NCI-H146 (cell line): ENCODE measurements at regions not wholly inside any gene's neighbourhood (a gene's known extent, or its start where the extent isn't known, plus 50 kb on each side); places are given as distances from the start of the nearest gene placed in this dataset.
"Not testable (repeated sequence)": the region's sequence is repeated elsewhere in the genome, so short reads cannot be mapped to it uniquely, and the experiment has no call there.

Experiments used
- DNase-seq: peaks from one replicate; lab custom pipeline; 2025; lab: John Stamatoyannopoulos, UW

DNA sequence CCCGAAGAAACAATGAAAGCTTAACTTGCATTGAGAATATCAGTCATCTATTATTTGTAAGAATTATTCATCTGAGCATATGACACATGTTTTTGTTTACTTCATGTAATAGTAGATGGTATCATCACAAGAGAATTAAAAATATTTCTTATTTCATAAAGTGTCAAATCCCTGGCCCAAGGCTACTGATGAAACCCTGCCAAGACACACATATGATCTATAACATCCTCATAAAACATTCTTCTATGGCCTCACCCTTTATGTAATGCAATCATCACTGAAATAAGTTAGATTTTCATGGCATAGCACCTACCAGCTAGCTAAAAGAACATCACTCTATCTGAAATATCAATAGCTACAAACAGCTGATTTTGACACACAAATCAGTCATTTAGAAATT lies 385.6 kb upstream of the PHF14 start:
- no peak for DNase-seq

- no peak for DNase-seq
Observed at GRCh38 chr7:10592604-10593003, 381.1 kb upstream of the PHF14 start.

- DNase-seq = no peak
Observed at GRCh38 chr7:10593080-10593479, 380.6 kb upstream of the PHF14 start.

DNA sequence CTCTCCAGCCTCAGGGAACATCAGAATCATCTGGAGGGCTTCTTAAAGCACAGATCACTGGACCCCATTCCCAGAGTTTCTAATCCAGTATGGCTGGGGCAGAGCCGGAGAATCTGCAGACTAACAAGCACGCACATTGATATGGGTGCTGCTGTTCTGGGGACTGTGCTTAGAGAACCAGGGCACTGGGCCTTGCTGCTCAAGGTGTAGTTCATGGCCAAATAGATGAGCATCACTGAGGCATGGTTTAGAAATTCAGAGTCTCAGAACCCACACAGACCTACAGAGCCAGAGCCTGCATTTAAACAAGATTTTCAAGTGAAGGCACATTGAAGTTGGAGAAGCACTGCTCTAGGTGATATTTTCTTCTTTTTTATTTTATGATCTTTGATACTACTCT lies 376.8 kb upstream of the PHF14 start:
- no peak for DNase-seq

DNA sequence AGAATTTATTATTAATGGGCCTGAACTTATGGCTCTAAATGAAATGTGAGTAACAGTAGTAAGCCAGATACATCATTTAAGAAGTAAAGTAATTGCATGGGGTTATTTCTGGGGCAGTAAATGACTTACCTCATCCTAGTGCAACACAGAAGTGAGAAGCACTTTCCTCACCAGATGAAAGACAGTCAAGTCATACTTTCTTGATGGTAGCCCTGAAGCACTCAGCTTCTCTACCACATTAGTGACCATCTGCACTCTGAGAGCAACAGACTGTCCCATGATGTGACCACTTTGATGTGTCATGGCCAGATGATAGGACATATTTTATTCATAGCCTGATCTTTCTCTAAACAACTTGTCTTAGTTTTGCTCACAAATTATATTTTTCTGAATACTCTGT lies 369.5 kb upstream of the PHF14 start:
- no peak for DNase-seq

- DNase-seq = no peak
Observed at GRCh38 chr7:10612950-10613349, 360.7 kb upstream of the PHF14 start.

GRCh38 chr7:10618953-10619352 lies 354.7 kb upstream of the PHF14 start:
- no peak for DNase-seq

DNA sequence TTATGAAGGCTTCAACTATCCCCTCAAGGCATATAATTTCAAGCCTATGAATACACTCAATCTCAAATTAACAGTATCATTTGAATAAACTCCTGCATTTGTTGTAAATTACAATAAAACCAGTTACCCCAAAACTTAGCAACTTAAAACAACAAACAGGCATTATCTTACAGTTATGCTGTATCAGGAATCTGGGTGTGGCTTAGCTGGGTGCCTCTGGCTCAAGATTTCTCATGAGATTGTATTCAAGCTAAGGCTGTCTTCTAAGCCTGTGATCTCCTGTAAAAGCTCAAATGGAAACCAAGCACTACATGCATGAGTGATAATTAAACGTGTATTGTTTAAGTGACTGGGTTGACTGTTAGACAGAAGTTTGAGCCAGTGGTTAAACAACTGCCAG lies 341.0 kb upstream of the PHF14 start:
- DNase-seq = no peak

DNA sequence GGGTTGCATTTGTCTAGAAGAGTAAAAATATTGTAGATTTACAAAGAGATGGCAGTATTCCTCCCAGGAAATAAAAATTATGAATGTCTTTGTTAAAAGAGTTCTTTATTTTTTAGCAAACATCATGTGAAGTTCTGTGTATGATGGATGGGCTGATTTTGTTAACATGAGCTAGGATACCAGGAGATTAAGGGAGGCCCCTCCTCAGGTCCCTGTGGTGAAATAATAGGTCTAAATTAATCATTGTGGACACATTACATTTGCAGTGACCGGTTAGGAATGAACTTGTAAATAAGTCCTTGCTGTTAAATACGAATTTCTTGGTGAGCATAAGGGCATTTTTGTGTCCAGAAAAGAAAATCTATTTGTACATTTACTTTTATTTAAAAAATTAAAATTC lies 339.4 kb upstream of the PHF14 start:
- DNase-seq = no peak

- no peak for DNase-seq
Observed at GRCh38 chr7:10637991-10638390, 335.7 kb upstream of the PHF14 start.

GRCh38 chr7:10643545-10643944 lies 330.1 kb upstream of the PHF14 start:
- DNase-seq = no peak

GRCh38 chr7:10644849-10645248 lies 328.8 kb upstream of the PHF14 start:
- no peak for DNase-seq

DNA sequence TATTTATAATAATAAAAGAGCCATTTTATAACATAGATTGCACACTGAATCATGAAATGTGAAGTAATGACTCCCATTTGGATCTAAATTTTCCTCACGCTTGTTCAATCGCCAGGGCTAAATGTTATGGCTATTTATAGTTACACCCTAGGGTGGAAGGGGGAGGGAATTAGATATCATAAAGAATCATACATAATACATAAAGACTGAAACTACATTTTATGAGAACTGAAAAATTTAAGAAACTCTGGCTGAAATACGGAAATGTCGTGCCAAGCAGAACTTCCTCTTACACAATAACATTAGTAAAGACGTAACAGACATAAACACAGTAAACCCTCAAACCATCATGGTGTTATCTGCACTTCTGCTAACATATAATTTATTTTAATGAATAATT lies 327.5 kb upstream of the PHF14 start:
- DNase-seq = no peak

GRCh38 chr7:10648289-10648688 lies 325.4 kb upstream of the PHF14 start:
- no peak for DNase-seq

DNA sequence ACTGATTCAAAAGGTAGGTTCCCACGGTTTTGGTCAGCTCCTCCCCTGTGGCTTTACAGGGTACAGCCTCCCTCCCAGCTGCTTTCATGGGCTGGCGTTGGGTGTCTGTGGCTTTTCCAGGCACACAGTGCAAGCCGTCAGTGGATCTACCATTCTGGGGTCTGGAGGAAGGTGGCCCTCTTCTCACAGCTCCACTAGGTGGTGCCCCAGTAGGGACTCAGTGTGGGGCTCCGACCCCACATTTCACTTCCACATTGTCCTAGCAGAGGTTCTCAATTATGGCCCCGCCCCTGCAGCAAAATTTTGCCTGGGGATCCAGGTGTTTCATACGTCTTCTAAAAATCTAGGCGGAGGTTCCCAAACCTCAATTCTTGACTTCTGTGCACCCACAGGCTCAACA lies 324.6 kb upstream of the PHF14 start:
- DNase-seq = not testable (repeated sequence)

DNA sequence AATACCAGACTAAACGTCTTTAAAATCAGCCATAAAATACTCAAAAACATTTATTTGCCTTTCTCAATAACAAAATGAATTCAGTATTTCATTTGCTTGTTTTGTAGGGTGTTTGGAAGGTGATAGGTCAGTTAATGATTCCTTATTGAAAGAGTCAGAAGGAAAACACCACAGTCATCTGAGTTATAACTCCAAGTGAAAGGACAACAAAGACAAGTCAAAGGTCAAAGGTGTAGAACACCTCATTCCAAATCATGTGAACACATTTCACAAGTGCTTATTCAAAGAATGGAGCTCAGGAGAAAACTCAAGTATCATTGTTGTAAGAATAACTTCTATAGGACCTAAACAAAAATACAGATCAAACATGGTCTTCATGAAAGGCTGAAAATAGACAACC lies 318.6 kb upstream of the PHF14 start:
- DNase-seq = no peak

DNA sequence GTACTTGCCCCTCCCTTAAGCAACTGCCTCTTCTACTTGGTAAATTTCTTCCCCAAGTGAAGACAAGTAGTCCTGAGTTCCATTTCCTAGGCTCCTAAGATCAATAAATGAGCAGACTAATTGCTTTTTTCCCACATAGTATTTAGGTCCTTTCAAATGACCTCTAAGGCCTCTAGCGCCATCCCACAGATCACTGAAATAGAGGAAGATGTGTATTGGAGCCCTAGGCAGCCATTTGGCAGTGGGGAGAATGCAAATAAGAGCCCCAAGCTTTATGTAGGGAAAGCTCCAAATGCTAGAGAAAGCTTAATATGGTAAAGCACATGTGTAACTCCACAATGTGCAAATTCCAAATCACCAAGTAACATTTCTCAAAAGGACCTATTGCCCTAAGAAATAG lies 316.5 kb upstream of the PHF14 start:
- DNase-seq = no peak

DNA sequence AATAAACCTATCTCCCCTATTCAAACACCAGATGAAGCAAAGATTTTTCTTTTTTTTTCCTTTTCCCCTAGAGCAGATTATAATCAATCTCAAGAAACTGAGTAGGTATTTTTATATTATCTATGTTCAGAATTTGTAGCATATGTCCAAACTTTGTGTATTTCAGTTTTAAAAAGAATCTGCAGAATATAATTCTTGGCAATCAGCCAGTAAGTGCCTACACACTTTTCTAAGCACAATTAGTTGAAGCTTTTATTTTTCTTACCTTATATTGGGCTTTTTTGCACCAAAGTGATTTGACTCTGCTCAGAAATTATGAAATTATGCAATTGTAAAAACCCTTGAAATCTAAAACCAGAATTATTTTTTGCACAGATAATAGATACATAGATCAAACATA lies 315.8 kb upstream of the PHF14 start:
- no peak for DNase-seq

DNA sequence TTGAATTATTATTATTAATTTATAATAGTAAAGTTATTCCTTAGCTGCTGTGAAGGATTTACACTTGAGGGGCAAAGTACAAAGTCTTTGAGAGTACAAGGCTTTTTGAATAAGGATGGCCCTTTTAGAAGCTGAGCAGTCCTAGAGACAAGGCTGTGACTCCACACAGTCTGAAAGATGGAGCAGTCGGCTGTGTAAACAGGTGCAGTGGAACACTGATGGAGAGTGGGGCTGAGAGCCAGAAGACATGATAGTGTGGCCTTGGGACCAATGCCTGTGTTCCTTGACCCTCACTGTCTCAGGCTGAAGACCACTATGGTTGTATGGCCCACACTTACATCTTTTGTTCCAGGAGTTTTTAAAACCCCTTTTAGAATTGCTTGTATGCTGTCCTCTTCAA lies 311.2 kb upstream of the PHF14 start:
- peak; percentile 22 for DNase-seq

DNA sequence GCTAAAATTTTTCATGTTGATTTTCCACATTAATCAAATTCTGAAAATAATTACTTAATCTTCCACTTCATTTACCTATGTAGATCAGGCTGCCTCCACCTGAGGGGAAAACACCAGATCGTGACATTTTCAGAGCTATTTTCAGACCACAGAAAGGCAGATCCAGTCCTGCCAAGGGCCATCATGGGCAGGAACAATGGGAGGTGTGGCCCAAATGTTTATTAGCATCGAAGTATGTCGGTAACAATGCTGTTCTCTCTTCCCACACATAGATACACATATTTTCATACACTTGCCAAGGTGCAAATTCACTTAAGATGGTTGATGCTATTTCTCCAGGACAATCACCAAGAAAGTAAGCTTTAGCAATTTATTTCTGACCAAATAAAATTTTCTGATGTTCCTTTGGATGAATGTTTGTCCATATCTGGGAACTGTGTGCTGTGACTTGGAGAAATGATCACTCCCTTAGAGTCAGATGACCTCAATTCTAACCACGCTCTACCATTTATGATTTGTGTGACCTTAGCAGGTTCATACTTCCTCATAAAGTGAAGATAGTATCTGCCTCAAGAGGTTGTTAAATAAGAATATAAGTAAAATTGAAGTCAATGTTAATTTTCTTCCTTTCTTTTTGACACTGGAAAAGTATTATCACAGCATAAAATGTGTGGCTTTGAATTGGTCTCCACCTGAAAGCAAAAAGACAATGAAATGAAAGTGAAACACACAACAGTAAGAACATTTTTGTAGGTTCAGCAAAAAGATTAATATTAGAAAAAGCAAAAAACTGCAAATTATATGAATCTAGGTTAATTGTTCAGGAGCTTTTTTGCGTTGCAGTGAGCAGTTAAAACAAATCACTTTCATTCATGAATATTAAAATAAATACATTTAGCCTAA lies 310.4 kb upstream of the PHF14 start:
- DNase-seq = peak; percentile 2

- DNase-seq = no peak
Observed at GRCh38 chr7:10672186-10672585, 301.5 kb upstream of the PHF14 start.

- DNase-seq = no peak
Observed at GRCh38 chr7:10677211-10677610, 296.5 kb upstream of the PHF14 start.

DNA sequence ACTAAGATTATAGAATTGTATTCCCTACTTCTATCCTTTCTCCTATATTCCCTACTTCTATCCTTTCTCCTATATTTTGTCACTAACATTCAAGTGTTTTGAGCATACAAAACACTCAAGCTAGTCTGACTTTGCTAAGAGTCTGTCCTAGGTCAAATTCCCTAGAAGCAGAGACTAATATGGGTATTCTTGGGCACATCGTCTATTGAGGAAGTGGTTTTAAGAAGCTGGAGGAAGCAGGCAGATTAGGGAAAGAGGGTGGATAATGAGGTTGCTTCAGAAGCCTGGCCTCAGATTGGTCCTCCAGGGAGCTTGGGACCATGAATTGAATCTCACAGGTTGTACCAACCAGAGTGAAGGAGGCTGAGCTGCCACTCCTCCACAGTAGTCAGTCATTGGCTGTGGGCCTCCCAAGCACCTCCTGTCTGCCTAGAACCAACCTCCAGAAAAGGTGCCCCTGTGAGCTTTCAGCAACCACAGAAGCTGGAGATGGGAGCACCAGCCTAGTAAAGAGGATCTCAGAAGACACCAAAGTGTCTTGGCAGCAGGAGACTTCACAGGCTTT lies 295.9 kb upstream of the PHF14 start:
- no peak for DNase-seq

- no peak for DNase-seq
Observed at GRCh38 chr7:10684606-10685005, 289.1 kb upstream of the PHF14 start.
